NCI-H1694 (cell line): ENCODE measurements at regions not wholly inside any gene's neighbourhood (a gene's known extent, or its start where the extent isn't known, plus 50 kb on each side); places are given as distances from the start of the nearest gene placed in this dataset.
"Not testable (repeated sequence)": the region's sequence is repeated elsewhere in the genome, so short reads cannot be mapped to it uniquely, and the experiment has no call there.

ENCODE experiments used
- DNase-seq: peaks from one replicate; lab custom pipeline; 2025; lab: John Stamatoyannopoulos, UW

GRCh38 chr6:80544976-80545722 is 438.7 kb downstream of the BCKDHB start:
- DNase-seq, result no peak

- DNase-seq, result no peak
Observed at GRCh38 chr6:80544555-80544954, 438.1 kb downstream of the BCKDHB start.

- no peak for DNase-seq
Observed at GRCh38 chr6:80543598-80544222, 437.2 kb downstream of the BCKDHB start.

- no peak for DNase-seq
Observed at GRCh38 chr6:80543151-80543550, 436.7 kb downstream of the BCKDHB start.

- DNase-seq, result no peak
Observed at GRCh38 chr6:80541886-80542285, 435.4 kb downstream of the BCKDHB start.

GRCh38 chr6:80541181-80541580 is 434.7 kb downstream of the BCKDHB start:
- no peak for DNase-seq

- no peak for DNase-seq
Observed at GRCh38 chr6:80540700-80541099, 434.2 kb downstream of the BCKDHB start.

- DNase-seq, result no peak
Observed at GRCh38 chr6:80537118-80537972, 430.9 kb downstream of the BCKDHB start.

- no peak for DNase-seq
Observed at GRCh38 chr6:80535914-80536565, 429.6 kb downstream of the BCKDHB start.

- DNase-seq, result no peak
Observed at GRCh38 chr6:80531681-80532619, 425.5 kb downstream of the BCKDHB start.

GRCh38 chr6:80530103-80530502 is 423.6 kb downstream of the BCKDHB start:
- no peak for DNase-seq

GRCh38 chr6:80528115-80528514 is 421.6 kb downstream of the BCKDHB start:
- no peak for DNase-seq

- DNase-seq, result no peak
Observed at GRCh38 chr6:80527552-80528052, 421.1 kb downstream of the BCKDHB start.

- DNase-seq, result no peak
Observed at GRCh38 chr6:80523531-80523997, 417.1 kb downstream of the BCKDHB start.

GRCh38 chr6:80523010-80523409 is 416.5 kb downstream of the BCKDHB start:
- no peak for DNase-seq

- DNase-seq, result no peak
Observed at GRCh38 chr6:80522576-80522975, 416.1 kb downstream of the BCKDHB start.

GRCh38 chr6:80519811-80520594 is 413.5 kb downstream of the BCKDHB start:
- no peak for DNase-seq

GRCh38 chr6:80517525-80517924 is 411.1 kb downstream of the BCKDHB start:
- DNase-seq, result no peak

- DNase-seq, result not testable (repeated sequence)
Observed at GRCh38 chr6:80510521-80510920, 404.1 kb downstream of the BCKDHB start.
